ENCODE measurements at regions not wholly inside any gene's neighbourhood (a gene's known extent, or its start where the extent isn't known, plus 50 kb on each side); places are given as distances from the start of the nearest gene placed in this dataset.
A peak's percentile ranks its signal among the peaks of the same experiment; 100 is the strongest.

- H3K9me2 ChIP-seq (ENCODE audit: insufficient read depth): no peaks in the 10 kb centered on the region
- H3K27ac ChIP-seq: no peak overlapping the region
- WGBS, 2 experiments (ENCODE audit: low coverage in 1 of 2, low lambda C conversion rate in 2 of 2, missing lambda C conversion rate in 2 of 2): 78 to 82% methylated on average over 14 of the region's 14 CpGs
- H3K4me2 ChIP-seq (ENCODE audit: unreplicated experiment): no peak overlapping the region
- no peaks in the 10 kb centered on the region for H3K27me3 ChIP-seq (replicated peaks; ENCODE audit: insufficient read depth)
- no peaks in the 10 kb centered on the region for H3F3A ChIP-seq (ENCODE audit: insufficient read depth)
- H3K9me3 ChIP-seq (ENCODE audit: low read depth): no peaks in the 10 kb centered on the region
- no peaks in the 10 kb centered on the region for H3K4me1 ChIP-seq (ENCODE audit: insufficient read depth)
- no peaks in the 10 kb centered on the region for H4K20me1 ChIP-seq (ENCODE audit: insufficient read depth)
- H3K9ac ChIP-seq: no peak overlapping the region
- no peak for DNase-seq
- no peaks in the 10 kb centered on the region for H3K79me2 ChIP-seq (ENCODE audit: insufficient read depth)
- H2AFZ ChIP-seq: no peak overlapping the region
- TF ChIP-seq EZH2phosphoT487 (IDR thresholded peaks at IDR 0.05; ENCODE audit: insufficient read depth, low read depth) (no peak), EZH2 (IDR thresholded peaks at IDR 0.05; ENCODE audit: insufficient read depth, poor library complexity, severe bottlenecking) (no peak)
- in situ Hi-C loops (cut with MboI): no loop called here
- no peak overlapping the region for H3K4me3 ChIP-seq
- H3K36me3 ChIP-seq (ENCODE audit: low read depth): no peaks in the 10 kb centered on the region
Measured at GRCh38 chr6:170227521-170227983, 63.3 kb downstream of the DLL1 start.

GRCh38 chr6:170226647-170227046, 64.2 kb downstream of the DLL1 start:
- Histone ChIP-seq H4K20me1 (ENCODE audit: insufficient read depth) (no peaks in the 10 kb centered on the region), H3F3A (ENCODE audit: insufficient read depth) (no peaks in the 10 kb centered on the region), H3K36me3 (ENCODE audit: low read depth) (no peaks in the 10 kb centered on the region), H3K79me2 (ENCODE audit: insufficient read depth) (no peaks in the 10 kb centered on the region), H3K9me3 (ENCODE audit: low read depth) (no peaks in the 10 kb centered on the region), H3K4me3 (no peak overlapping the region), H2AFZ (no peak overlapping the region), H3K9ac (no peak overlapping the region), H3K9me2 (ENCODE audit: insufficient read depth) (no peaks in the 10 kb centered on the region), H3K27ac (no peak overlapping the region), H3K4me1 (ENCODE audit: insufficient read depth) (no peaks in the 10 kb centered on the region), H3K4me2 (ENCODE audit: unreplicated experiment) (no peak overlapping the region), H3K27me3 (replicated peaks; ENCODE audit: insufficient read depth) (no peaks in the 10 kb centered on the region)
- DNase-seq: no peak
- in situ Hi-C loops (cut with MboI): no loop called here
- WGBS, 2 experiments (ENCODE audit: low coverage in 1 of 2, low lambda C conversion rate in 2 of 2, missing lambda C conversion rate in 2 of 2): 68 to 69% methylated on average over 9 of the region's 9 CpGs
- TF ChIP-seq EZH2phosphoT487 (IDR thresholded peaks at IDR 0.05; ENCODE audit: insufficient read depth, low read depth) (no peak), EZH2 (IDR thresholded peaks at IDR 0.05; ENCODE audit: insufficient read depth, poor library complexity, severe bottlenecking) (no peak)

GRCh38 chr6:170225852-170226417, 64.9 kb downstream of the DLL1 start:
- Histone ChIP-seq H3K4me2 (ENCODE audit: unreplicated experiment) (no peak overlapping the region), H3K36me3 (ENCODE audit: low read depth) (no peaks in the 10 kb centered on the region), H3K9me2 (ENCODE audit: insufficient read depth) (no peaks in the 10 kb centered on the region), H3K79me2 (ENCODE audit: insufficient read depth) (no peaks in the 10 kb centered on the region), H4K20me1 (ENCODE audit: insufficient read depth) (no peaks in the 10 kb centered on the region), H3K27ac (no peak overlapping the region), H2AFZ (no peak overlapping the region), H3K9me3 (ENCODE audit: low read depth) (no peaks in the 10 kb centered on the region), H3K9ac (no peak overlapping the region), H3F3A (ENCODE audit: insufficient read depth) (no peaks in the 10 kb centered on the region), H3K27me3 (replicated peaks; ENCODE audit: insufficient read depth) (no peaks in the 10 kb centered on the region), H3K4me1 (ENCODE audit: insufficient read depth) (no peaks in the 10 kb centered on the region), H3K4me3 (no peak overlapping the region)
- DNase-seq: no peak
- in situ Hi-C loops (cut with MboI): no loop called here
- no peak for TF ChIP-seq EZH2 (IDR thresholded peaks at IDR 0.05; ENCODE audit: insufficient read depth, poor library complexity, severe bottlenecking)
- TF ChIP-seq EZH2phosphoT487 (IDR thresholded peaks at IDR 0.05; ENCODE audit: insufficient read depth, low read depth): no peak
- WGBS, 2 experiments (ENCODE audit: low coverage in 1 of 2, low lambda C conversion rate in 2 of 2, missing lambda C conversion rate in 2 of 2): 77 to 78% methylated on average over 22 of the region's 22 CpGs

GRCh38 chr6:170224694-170225660, 65.9 kb downstream of the DLL1 start:
- 64 to 65% methylated on average over 23 of the region's 23 CpGs for WGBS, 2 experiments (ENCODE audit: low coverage in 1 of 2, low lambda C conversion rate in 2 of 2, missing lambda C conversion rate in 2 of 2)
- no peaks in the 10 kb centered on the region for H3K27me3 ChIP-seq (replicated peaks; ENCODE audit: insufficient read depth)
- no peak overlapping the region for H3K4me2 ChIP-seq (ENCODE audit: unreplicated experiment)
- H3K9me3 ChIP-seq (ENCODE audit: low read depth): no peaks in the 10 kb centered on the region
- H3K4me1 ChIP-seq (ENCODE audit: insufficient read depth): no peaks in the 10 kb centered on the region
- H3K9ac ChIP-seq: no peak overlapping the region
- no peak overlapping the region for H3K4me3 ChIP-seq
- H3F3A ChIP-seq (ENCODE audit: insufficient read depth): no peaks in the 10 kb centered on the region
- no peaks in the 10 kb centered on the region for H4K20me1 ChIP-seq (ENCODE audit: insufficient read depth)
- TF ChIP-seq EZH2phosphoT487 (IDR thresholded peaks at IDR 0.05; ENCODE audit: insufficient read depth, low read depth) (no peak), EZH2 (IDR thresholded peaks at IDR 0.05; ENCODE audit: insufficient read depth, poor library complexity, severe bottlenecking) (no peak)
- in situ Hi-C loops (cut with MboI): no loop called here
- no peaks in the 10 kb centered on the region for H3K36me3 ChIP-seq (ENCODE audit: low read depth)
- H3K9me2 ChIP-seq (ENCODE audit: insufficient read depth): no peaks in the 10 kb centered on the region
- H3K27ac ChIP-seq: no peak overlapping the region
- no peaks in the 10 kb centered on the region for H3K79me2 ChIP-seq (ENCODE audit: insufficient read depth)
- peak; percentile 32 for DNase-seq
- no peak overlapping the region for H2AFZ ChIP-seq
